GM23338 (cell line): ENCODE measurements at regions not wholly inside any gene's neighbourhood (a gene's known extent, or its start where the extent isn't known, plus 50 kb on each side); places are given as distances from the start of the nearest gene placed in this dataset.

Experiments used
- ATAC-seq: fragments of 200-7000 bp; cut with Tn5 transposase; 3 replicates; pipeline ENCODE4 v1.9.1; 2020
- DNase-seq: peaks from one replicate; pipeline ENCODE4 v3.0.0-alpha.2; 2015; ENCODE audit warnings: low spot score
- H2AFZ ChIP-seq: fragments of 200-600 bp; sonication (generic); 2 replicates; pipeline ENCODE4 v1.8.0; 2016; ENCODE audit warnings: antibody characterized with exemption, mild to moderate bottlenecking, moderate library complexity
- H3F3A ChIP-seq: fragments of 200-600 bp; sonication (generic); replicated peaks from 2 replicates; pipeline ENCODE4 v1.8.0; 2017; ENCODE audit warnings: antibody characterized with exemption, mixed run types, low read depth
- H3K27ac ChIP-seq: fragments of 200-600 bp; sonication (generic); 2 replicates; pipeline ENCODE4 v1.6.1; 2016; ENCODE audit warnings: low read depth
- H3K27me3 ChIP-seq: fragments of 200-600 bp; sonication (generic); 2 replicates; pipeline ENCODE4 v1.8.0; 2016; ENCODE audit warnings: mild to moderate bottlenecking, mixed run types, moderate library complexity; ENCODE audit not compliant: insufficient read depth
- H3K36me3 ChIP-seq: fragments of 200-600 bp; sonication (generic); 2 replicates; pipeline ENCODE4 v1.8.0; 2016; ENCODE audit warnings: mild to moderate bottlenecking; ENCODE audit not compliant: insufficient read depth
- H3K4me1 ChIP-seq: fragments of 200-600 bp; sonication (generic); 2 replicates; pipeline ENCODE4 v1.8.0; 2016; ENCODE audit warnings: mild to moderate bottlenecking, moderate library complexity; ENCODE audit not compliant: insufficient read depth
- H3K4me2 ChIP-seq: fragments of 200-600 bp; sonication (generic); 2 replicates; pipeline ENCODE4 v1.7.1; 2017; ENCODE audit warnings: mixed run types
- H3K4me3 ChIP-seq: fragments of 200-600 bp; sonication (generic); 2 replicates; pipeline ENCODE4 v1.6.1; 2016; ENCODE audit warnings: mixed run types
- H3K79me2 ChIP-seq: fragments of 200-600 bp; sonication (generic); replicated peaks from 2 replicates; pipeline ENCODE4 v1.8.0; 2017; ENCODE audit warnings: mild to moderate bottlenecking; ENCODE audit not compliant: insufficient read depth
- H3K9me2 ChIP-seq: fragments of 200-600 bp; sonication (generic); 2 replicates; pipeline ENCODE4 v1.8.0; 2017; ENCODE audit not compliant: insufficient read depth
- H4K20me1 ChIP-seq: fragments of 200-600 bp; sonication (generic); replicated peaks from 2 replicates; pipeline ENCODE4 v1.8.0; 2017; ENCODE audit warnings: mild to moderate bottlenecking; ENCODE audit not compliant: insufficient read depth
- H3K27ac Mint-ChIP-seq: 2 replicates; pipeline ENCODE4 v1.8.0; 2020; ENCODE audit warnings: inconsistent platforms, mild to moderate bottlenecking, moderate library complexity, mixed read lengths
- H3K27me3 Mint-ChIP-seq: 3 replicates; pipeline ENCODE4 v1.8.0; 2022; ENCODE audit warnings: low read depth, mild to moderate bottlenecking, moderate library complexity, mixed read lengths, inconsistent platforms; ENCODE audit not compliant: insufficient read depth, poor library complexity
- H3K36me3 Mint-ChIP-seq: 3 replicates; pipeline ENCODE4 v1.8.0; 2021; ENCODE audit warnings: low read depth, mild to moderate bottlenecking, inconsistent platforms, moderate library complexity, mixed read lengths
- H3K4me1 Mint-ChIP-seq: 3 replicates; pipeline ENCODE4 v1.8.0; 2020; ENCODE audit warnings: mild to moderate bottlenecking, inconsistent platforms, mixed read lengths
- H3K4me3 Mint-ChIP-seq: 3 replicates; pipeline ENCODE4 v1.8.0; 2021; ENCODE audit warnings: moderate library complexity, mild to moderate bottlenecking, inconsistent platforms, mixed read lengths
- H3K9me3 Mint-ChIP-seq: 3 replicates; pipeline ENCODE4 v1.8.0; 2020; ENCODE audit warnings: moderate library complexity, mild to moderate bottlenecking, inconsistent platforms, mixed read lengths
- CREB1 ChIP-seq: fragments of 250-450 bp; sonication (Bioruptor Pico); IDR thresholded peaks from 2 replicates; pipeline ENCODE4 v1.5.0; 2020; ENCODE audit warnings: low read depth, mild to moderate bottlenecking, moderate library complexity
- ETS1 ChIP-seq: IDR thresholded peaks from 2 replicates; pipeline ENCODE4 v1.6.1; 2016; ENCODE audit warnings: antibody characterized with exemption
- EZH2phosphoT487 ChIP-seq: fragments of 200-600 bp; sonication (generic); IDR thresholded peaks from one replicate; pipeline ENCODE4 v1.8.1; 2018; ENCODE audit warnings: antibody characterized with exemption; ENCODE audit not compliant: unreplicated experiment
- JUNB ChIP-seq: IDR thresholded peaks from one replicate; pipeline ENCODE4 v1.6.1; 2016; ENCODE audit warnings: antibody characterized with exemption; ENCODE audit not compliant: unreplicated experiment
- NANOG ChIP-seq: IDR thresholded peaks from 2 replicates; pipeline ENCODE4 v1.6.1; 2016; ENCODE audit warnings: antibody characterized with exemption, borderline replicate concordance
- POLR2AphosphoS5 ChIP-seq: IDR thresholded peaks from 2 replicates; pipeline ENCODE4 v1.6.1; 2016; ENCODE audit warnings: antibody characterized with exemption, low read depth
- STAT1 ChIP-seq: IDR thresholded peaks from one replicate; pipeline ENCODE4 v1.6.1; 2016; ENCODE audit warnings: antibody characterized with exemption; ENCODE audit not compliant: unreplicated experiment
- ZNF331 ChIP-seq: fragments of 250-450 bp; sonication (Bioruptor Pico); IDR thresholded peaks from 2 replicates; pipeline ENCODE4 v1.5.0; 2020; ENCODE audit warnings: low read depth, mild to moderate bottlenecking, moderate library complexity
- ZNF462 ChIP-seq: fragments of 250-450 bp; sonication (Bioruptor Pico); IDR thresholded peaks from 2 replicates; pipeline ENCODE4 v1.5.0; 2020; ENCODE audit warnings: mild to moderate bottlenecking, moderate library complexity
- TF ChIP-seq, protein P1 (sequence below): IDR thresholded peaks from one replicate; pipeline ENCODE4 v1.6.1; 2018; ENCODE audit warnings: antibody characterized with exemption; ENCODE audit not compliant: unreplicated experiment

GRCh38 chr7:9945131-9945530, 1028.5 kb upstream of the PHF14 start (continued):
- TF ChIP-seq, protein P1, sequence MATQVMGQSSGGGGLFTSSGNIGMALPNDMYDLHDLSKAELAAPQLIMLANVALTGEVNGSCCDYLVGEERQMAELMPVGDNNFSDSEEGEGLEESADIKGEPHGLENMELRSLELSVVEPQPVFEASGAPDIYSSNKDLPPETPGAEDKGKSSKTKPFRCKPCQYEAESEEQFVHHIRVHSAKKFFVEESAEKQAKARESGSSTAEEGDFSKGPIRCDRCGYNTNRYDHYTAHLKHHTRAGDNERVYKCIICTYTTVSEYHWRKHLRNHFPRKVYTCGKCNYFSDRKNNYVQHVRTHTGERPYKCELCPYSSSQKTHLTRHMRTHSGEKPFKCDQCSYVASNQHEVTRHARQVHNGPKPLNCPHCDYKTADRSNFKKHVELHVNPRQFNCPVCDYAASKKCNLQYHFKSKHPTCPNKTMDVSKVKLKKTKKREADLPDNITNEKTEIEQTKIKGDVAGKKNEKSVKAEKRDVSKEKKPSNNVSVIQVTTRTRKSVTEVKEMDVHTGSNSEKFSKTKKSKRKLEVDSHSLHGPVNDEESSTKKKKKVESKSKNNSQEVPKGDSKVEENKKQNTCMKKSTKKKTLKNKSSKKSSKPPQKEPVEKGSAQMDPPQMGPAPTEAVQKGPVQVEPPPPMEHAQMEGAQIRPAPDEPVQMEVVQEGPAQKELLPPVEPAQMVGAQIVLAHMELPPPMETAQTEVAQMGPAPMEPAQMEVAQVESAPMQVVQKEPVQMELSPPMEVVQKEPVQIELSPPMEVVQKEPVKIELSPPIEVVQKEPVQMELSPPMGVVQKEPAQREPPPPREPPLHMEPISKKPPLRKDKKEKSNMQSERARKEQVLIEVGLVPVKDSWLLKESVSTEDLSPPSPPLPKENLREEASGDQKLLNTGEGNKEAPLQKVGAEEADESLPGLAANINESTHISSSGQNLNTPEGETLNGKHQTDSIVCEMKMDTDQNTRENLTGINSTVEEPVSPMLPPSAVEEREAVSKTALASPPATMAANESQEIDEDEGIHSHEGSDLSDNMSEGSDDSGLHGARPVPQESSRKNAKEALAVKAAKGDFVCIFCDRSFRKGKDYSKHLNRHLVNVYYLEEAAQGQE = no peak
- no peak for TF ChIP-seq JUNB
- TF ChIP-seq EZH2phosphoT487 = no peak
- no peak for TF ChIP-seq NANOG
- no peak for TF ChIP-seq STAT1
- no peak for TF ChIP-seq CREB1 (CRISPR knock-in tag)
- no peak for TF ChIP-seq POLR2AphosphoS5

DNA sequence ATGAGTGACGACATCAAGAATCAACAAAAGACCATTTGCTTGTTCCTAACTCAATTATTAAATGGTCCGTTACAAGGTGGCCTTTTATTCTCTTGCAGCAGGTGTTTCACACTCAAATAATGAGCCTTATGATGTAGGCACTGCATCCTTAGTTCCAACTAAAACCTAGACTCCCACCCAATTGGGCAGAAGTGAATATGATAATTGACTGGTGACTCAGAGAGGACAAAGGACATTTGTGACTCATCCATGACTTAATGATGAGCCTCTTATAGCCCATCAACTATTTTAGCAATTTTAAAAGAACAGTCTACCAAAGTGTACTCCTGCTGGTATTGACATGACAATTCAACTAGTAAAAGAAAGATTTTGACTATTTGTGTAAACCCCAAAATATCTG, 1027.8 kb upstream of the PHF14 start:
- H4K20me1 ChIP-seq = no peaks in the 10 kb centered on the region
- Mint-ChIP-seq H3K4me3 (no peak overlapping the region), H3K9me3 (peaks cover 3% of the 10 kb centered on the region; the same call in 1 of the 3 replicates), H3K36me3 (no peaks in the 10 kb centered on the region), H3K27ac (no peak overlapping the region), H3K4me1 (peaks cover 17% of the 10 kb centered on the region; the same call in 2 of the 3 replicates), H3K27me3 (peaks cover 2% of the 10 kb centered on the region)
- H3K27ac ChIP-seq = no peak overlapping the region
- H3F3A ChIP-seq = no peaks in the 10 kb centered on the region
- no peak overlapping the region for H3K4me2 ChIP-seq
- H3K27me3 ChIP-seq = no peaks in the 10 kb centered on the region
- no peak overlapping the region for H3K4me3 ChIP-seq
- TF ChIP-seq ETS1 = no peak
- TF ChIP-seq CREB1 (CRISPR knock-in tag) = no peak
- TF ChIP-seq JUNB = no peak
- no peak for DNase-seq
- no peaks in the 10 kb centered on the region for H3K9me2 ChIP-seq
- ATAC-seq = no peak
- H3K4me1 ChIP-seq = peaks cover 11% of the 10 kb centered on the region; the same call in 1 of the 2 replicates
- H3K79me2 ChIP-seq = no peaks in the 10 kb centered on the region
- H2AFZ ChIP-seq = no peak overlapping the region
- H3K36me3 ChIP-seq = no peaks in the 10 kb centered on the region

GRCh38 chr7:9955138-9955537, 1018.5 kb upstream of the PHF14 start:
- peaks cover 2% of the 10 kb centered on the region for H3K27me3 Mint-ChIP-seq
- Histone ChIP-seq H3F3A (no peaks in the 10 kb centered on the region), H4K20me1 (no peaks in the 10 kb centered on the region), H3K4me1 (no peaks in the 10 kb centered on the region), H3K27ac (no peak overlapping the region), H3K9me2 (no peaks in the 10 kb centered on the region), H3K79me2 (no peaks in the 10 kb centered on the region), H3K4me3 (no peak overlapping the region), H3K27me3 (no peaks in the 10 kb centered on the region), H2AFZ (no peak overlapping the region), H3K4me2 (no peak overlapping the region), H3K36me3 (no peaks in the 10 kb centered on the region)
- ATAC-seq (no peak), DNase-seq (no peak)
- H3K4me1 Mint-ChIP-seq = no peaks in the 10 kb centered on the region
- H3K4me3 Mint-ChIP-seq = no peak overlapping the region
- peaks cover 11% of the 10 kb centered on the region; the same call in 1 of the 3 replicates for H3K9me3 Mint-ChIP-seq
- H3K36me3 Mint-ChIP-seq = peaks cover 13% of the 10 kb centered on the region; the same call in 2 of the 3 replicates
- no peak overlapping the region for H3K27ac Mint-ChIP-seq
- TF ChIP-seq ZNF331 = no peak
- no peak for TF ChIP-seq POLR2AphosphoS5
- no peak for TF ChIP-seq ZNF462 (CRISPR knock-in tag)
